IMR-90 (cell line): ENCODE measurements at regions not wholly inside any gene's neighbourhood (a gene's known extent, or its start where the extent isn't known, plus 50 kb on each side); places are given as distances from the start of the nearest gene placed in this dataset.

Experiments used
- ATAC-seq: fragments of 200-7000 bp; cut with Tn5 transposase; 2 replicates; pipeline ENCODE4 v1.9.1; 2020; ENCODE audit warnings: low read depth, mild to moderate bottlenecking, moderate library complexity
- BruUV-seq: library from RNA; stranded (reverse); fragments of 400-500 nt; replicated peaks from 2 replicates; lab custom pipeline; 2021; lab: Mats Ljungman, UMichigan
- CTCF ChIA-PET: fragments of 300-600 bp; formaldehyde crosslinking; extraction: SDS; loops from one replicate; lab custom pipeline; 2021; ENCODE audit warnings: antibody characterized with exemption; lab: Yijun Ruan, JAX
- POLR2A ChIA-PET: fragments of 300-600 bp; sonication (Branson Sonifier 250); formaldehyde crosslinking; loops from one replicate; lab custom pipeline; 2022; ENCODE audit warnings: antibody characterized with exemption; ENCODE audit not compliant: unreplicated experiment; lab: Charles Lee
- DNase-seq: peaks from one replicate; pipeline ENCODE4 v3.0.0; 2013
- H2AFZ ChIP-seq: replicated peaks from 2 replicates; pipeline ENCODE3; 2013; ENCODE audit warnings: low read length, mild to moderate bottlenecking; ENCODE audit not compliant: poor library complexity
- H2AK5ac ChIP-seq: 2 replicates; pipeline ENCODE4 v1.6.1; 2013; ENCODE audit warnings: low read depth, low read length, inconsistent platforms
- H2AK9ac ChIP-seq: replicated peaks from 2 replicates; pipeline ENCODE3; 2013; ENCODE audit warnings: mild to moderate bottlenecking, low read depth, low read length, moderate library complexity; ENCODE audit not compliant: poor library complexity
- H2BK120ac ChIP-seq: 2 replicates; pipeline ENCODE4 v1.6.1; 2013; ENCODE audit warnings: low read depth, low read length, inconsistent platforms
- H2BK15ac ChIP-seq: 3 replicates; pipeline ENCODE4 v1.6.1; 2013; ENCODE audit warnings: low read depth, low read length, inconsistent platforms
- H2BK20ac ChIP-seq: 2 replicates; pipeline ENCODE4 v1.6.1; 2013; ENCODE audit warnings: low read depth, mild to moderate bottlenecking, inconsistent platforms, low read length, moderate library complexity
- H2BK5ac ChIP-seq: 2 replicates; pipeline ENCODE4 v1.6.1; 2013; ENCODE audit warnings: mild to moderate bottlenecking, low read depth, low read length, inconsistent platforms; ENCODE audit not compliant: poor library complexity, severe bottlenecking
- H3K14ac ChIP-seq: replicated peaks from 2 replicates; pipeline ENCODE4 v1.6.1; 2013; ENCODE audit warnings: low read depth, low read length, inconsistent platforms
- H3K18ac ChIP-seq: 2 replicates; pipeline ENCODE4 v1.6.1; 2013; ENCODE audit warnings: low read depth, low read length, control low read depth
- H3K23ac ChIP-seq: 2 replicates; pipeline ENCODE4 v1.6.1; 2013; ENCODE audit warnings: low read depth, low read length, inconsistent platforms
- H3K27ac ChIP-seq: 2 replicates; pipeline ENCODE4 v1.5.1; 2013; ENCODE audit warnings: mild to moderate bottlenecking, control low read depth, low read length; ENCODE audit not compliant: insufficient read depth
- H3K27me3 ChIP-seq: 2 replicates; pipeline ENCODE4 v1.6.1; 2013; ENCODE audit warnings: low read length; ENCODE audit not compliant: control insufficient read depth, insufficient read depth
- H3K36me3 ChIP-seq: 2 replicates; pipeline ENCODE4 v1.6.1; 2013; ENCODE audit warnings: low read length, mixed read lengths; ENCODE audit not compliant: control insufficient read depth, insufficient read depth
- H3K4ac ChIP-seq: 2 replicates; pipeline ENCODE4 v1.6.1; 2013; ENCODE audit warnings: low read depth, low read length, inconsistent platforms
- H3K4me1 ChIP-seq: 2 replicates; pipeline ENCODE4 v1.6.1; 2013; ENCODE audit warnings: low read length, mixed read lengths; ENCODE audit not compliant: control insufficient read depth, insufficient read depth
- H3K4me2 ChIP-seq: 2 replicates; pipeline ENCODE4 v1.6.1; 2013; ENCODE audit warnings: low read depth, mild to moderate bottlenecking, control low read depth, low read length, moderate library complexity
- H3K4me3 ChIP-seq: 2 replicates; pipeline ENCODE4 v1.5.1; 2013; ENCODE audit warnings: low read depth, mild to moderate bottlenecking, control low read depth, low read length, moderate library complexity; ENCODE audit not compliant: insufficient read depth
- H3K56ac ChIP-seq: 2 replicates; pipeline ENCODE4 v1.6.1; 2013; ENCODE audit warnings: low read length, inconsistent platforms; ENCODE audit not compliant: insufficient read depth; ENCODE audit errors: extremely low read depth
- H3K79me1 ChIP-seq, 2 experiments: 2 replicates each; pipeline ENCODE4 v1.6.1; 2013; ENCODE audit warnings: low read length in 2 of 2, inconsistent platforms in 1 of 2, low read depth in 1 of 2
- H3K9ac ChIP-seq: 2 replicates; pipeline ENCODE4 v1.6.1; 2013; ENCODE audit warnings: low read depth, low read length, control low read depth
- H3K9me1 ChIP-seq: 2 replicates; pipeline ENCODE4 v1.6.1; 2013; ENCODE audit warnings: low read length, inconsistent platforms; ENCODE audit not compliant: insufficient read depth
- H3K9me3 ChIP-seq: 2 replicates; pipeline ENCODE4 v1.6.1; 2013; ENCODE audit warnings: low read length; ENCODE audit not compliant: control insufficient read depth, insufficient read depth
- H4K20me1 ChIP-seq: 2 replicates; pipeline ENCODE4 v1.6.1; 2013; ENCODE audit warnings: low read length, inconsistent platforms; ENCODE audit not compliant: insufficient read depth
- H4K5ac ChIP-seq: 2 replicates; pipeline ENCODE4 v1.6.1; 2013; ENCODE audit warnings: mild to moderate bottlenecking, low read depth, low read length, control low read depth
- H4K8ac ChIP-seq, 2 experiments: 2 replicates each; pipeline ENCODE4 v1.6.1; 2013; ENCODE audit warnings: low read depth in 2 of 2, low read length in 2 of 2, control low read depth in 1 of 2, inconsistent platforms in 1 of 2
- H4K91ac ChIP-seq: 2 replicates; pipeline ENCODE4 v1.6.1; 2013; ENCODE audit warnings: low read depth, low read length, inconsistent platforms; ENCODE audit not compliant: insufficient read depth
- BHLHE40 ChIP-seq: fragments of 150-350 bp; IDR thresholded peaks from 2 replicates; pipeline ENCODE4 v1.6.1; 2016; ENCODE audit warnings: mild to moderate bottlenecking, low read depth, low read length
- CEBPB ChIP-seq: IDR thresholded peaks from 2 replicates; pipeline ENCODE4 v1.6.1; 2012; ENCODE audit warnings: low read depth, low read length, improper control_type of control experiment
- CHD1 ChIP-seq: IDR thresholded peaks from 2 replicates; pipeline ENCODE4 v1.6.1; 2012; ENCODE audit warnings: low read depth, low read length, improper control_type of control experiment
- CTCF ChIP-seq: conservative IDR thresholded peaks from 2 replicates; pipeline ENCODE4 v1.5.1; 2012; ENCODE audit warnings: mild to moderate bottlenecking, low read depth, low read length, improper control_type of control experiment
- ELK1 ChIP-seq: fragments of 150-350 bp; IDR thresholded peaks from 2 replicates; pipeline ENCODE4 v1.6.1; 2016; ENCODE audit warnings: low read depth, mild to moderate bottlenecking, low read length, moderate library complexity, borderline replicate concordance
- FOS ChIP-seq: fragments of 150-350 bp; IDR thresholded peaks from 2 replicates; pipeline ENCODE4 v1.6.1; 2016; ENCODE audit warnings: low read depth, low read length
- MAFK ChIP-seq: IDR thresholded peaks from 2 replicates; pipeline ENCODE4 v1.6.1; 2012; ENCODE audit warnings: low read depth, low read length, improper control_type of control experiment
- MAZ ChIP-seq: IDR thresholded peaks from 2 replicates; pipeline ENCODE4 v1.6.1; 2012; ENCODE audit warnings: low read depth, mild to moderate bottlenecking, low read length, improper control_type of control experiment, moderate library complexity, borderline replicate concordance
- MXI1 ChIP-seq: IDR thresholded peaks from 2 replicates; pipeline ENCODE4 v1.6.1; 2012; ENCODE audit warnings: low read depth, mild to moderate bottlenecking, low read length, moderate library complexity, borderline replicate concordance
- NFE2L2 ChIP-seq: fragments of 150-350 bp; IDR thresholded peaks from 2 replicates; pipeline ENCODE4 v1.6.1; 2016; ENCODE audit warnings: low read depth, mild to moderate bottlenecking, low read length
- POLR2A ChIP-seq: IDR thresholded peaks from 2 replicates; pipeline ENCODE4 v1.6.1; 2012; ENCODE audit warnings: mild to moderate bottlenecking, low read depth, low read length
- RAD21 ChIP-seq: IDR thresholded peaks from 2 replicates; pipeline ENCODE4 v1.6.1; 2012; ENCODE audit warnings: low read length, improper control_type of control experiment
- RCOR1 ChIP-seq: IDR thresholded peaks from 2 replicates; pipeline ENCODE4 v1.6.1; 2012; ENCODE audit warnings: mild to moderate bottlenecking, low read length, improper control_type of control experiment; ENCODE audit not compliant: insufficient replicate concordance
- RFX5 ChIP-seq: IDR thresholded peaks from 2 replicates; pipeline ENCODE4 v1.8.0; 2012; ENCODE audit warnings: low read depth, mild to moderate bottlenecking, low read length, moderate library complexity
- SMC3 ChIP-seq: fragments of 150-350 bp; IDR thresholded peaks from 2 replicates; pipeline ENCODE4 v1.6.1; 2016; ENCODE audit warnings: low read depth, mild to moderate bottlenecking, antibody characterized with exemption, low read length, moderate library complexity
- USF2 ChIP-seq: fragments of 150-350 bp; IDR thresholded peaks from 2 replicates; pipeline ENCODE4 v1.6.1; 2017; ENCODE audit warnings: mild to moderate bottlenecking, antibody characterized with exemption, low read length, low read depth
- WGBS, 2 experiments: methylation state at CpG; one replicate each; pipeline versions ENCODE4 v1.1.5 to v1.1.7; 2013; ENCODE audit warnings: missing lambda C conversion rate in 2 of 2; ENCODE audit not compliant: insufficient read length in 1 of 2; ENCODE audit errors: extremely low coverage in 2 of 2; 5-methylcytosine and 5-hydroxymethylcytosine counted together
- dilution Hi-C: fragments of 300-500 bp; cut with HindIII; formaldehyde crosslinking; loops from one replicate; pipeline ENCODE4 v1.14.3; 2018; ENCODE audit warnings: low sequenced_read_pairs; ENCODE audit not compliant: unreplicated experiment
- in situ Hi-C: fragments of 300-500 bp; cut with MboI; formaldehyde crosslinking; loops from 3 replicates; pipeline ENCODE4 v1.14.3; 2019; ENCODE audit warnings: low sequenced_read_pairs, inconsistent platforms, mixed read lengths
- intact Hi-C: fragments of 100-400 bp; cut with micrococcal nuclease; formaldehyde crosslinking; loops from 2 replicates; pipeline ENCODE4 v1.10.0; 2022

GRCh38 chrX:7447801-7448499 is 300.0 kb upstream of the PUDP start:
- no peak overlapping the region for H2AK9ac ChIP-seq
- H3K9me1 ChIP-seq: no peaks in the 10 kb centered on the region
- DNase-seq: no peak
- dilution Hi-C loops: no loop called here
- H2AK5ac ChIP-seq: no peak overlapping the region
- H3K4me3 ChIP-seq: no peak overlapping the region
- CTCF ChIA-PET: no interaction called here
- peaks cover 3% of the 10 kb centered on the region; the same call in 1 of the 2 replicates for H3K9me3 ChIP-seq
- no peak overlapping the region for H2AFZ ChIP-seq
- H3K27me3 ChIP-seq: no peaks in the 10 kb centered on the region
- H3K23ac ChIP-seq: no peak overlapping the region
- H3K4me2 ChIP-seq: no peak overlapping the region
- H4K8ac ChIP-seq: no peak overlapping the region
- no peak overlapping the region for H2BK20ac ChIP-seq
- H3K18ac ChIP-seq: no peak overlapping the region
- H4K91ac ChIP-seq: no peak overlapping the region
- no peak overlapping the region for H3K27ac ChIP-seq
- in situ Hi-C loops: no loop called here
- BruUV-seq: no TSS peak
- intact Hi-C loops: no loop called here
- no peaks in the 10 kb centered on the region for H4K20me1 ChIP-seq
- ATAC-seq: no peak
- no peak overlapping the region for H4K5ac ChIP-seq
- H3K79me1 ChIP-seq: no peaks in the 10 kb centered on the region
- no peaks in the 10 kb centered on the region for H3K4me1 ChIP-seq
- H3K4ac ChIP-seq: no peak overlapping the region
- H2BK5ac ChIP-seq: no peak overlapping the region
- no peak overlapping the region for H3K14ac ChIP-seq
- H3K56ac ChIP-seq: no peak overlapping the region
- no peak overlapping the region for H2BK120ac ChIP-seq
- no CpG with 5 or more reads among the region's 8 CpGs for WGBS, 2 experiments
- no peak overlapping the region for H2BK15ac ChIP-seq
- TF ChIP-seq CEBPB (no peak), NFE2L2 (no peak), ELK1 (no peak), MXI1 (no peak), SMC3 (no peak), RCOR1 (no peak), FOS (no peak), CTCF (no peak), POLR2A (no peak), BHLHE40 (no peak), MAZ (no peak), RFX5 (no peak), MAFK (no peak), RAD21 (no peak), USF2 (no peak), CHD1 (no peak)
- no peak overlapping the region for H3K9ac ChIP-seq
- POLR2A ChIA-PET: no interaction called here
- H3K36me3 ChIP-seq: no peaks in the 10 kb centered on the region
